ENCODE measurements at regions not wholly inside any gene's neighbourhood (a gene's known extent, or its start where the extent isn't known, plus 50 kb on each side); places are given as distances from the start of the nearest gene placed in this dataset.

GRCh38 chr1:224852901-224853568, 76.4 kb upstream of the DNAH14 start:
- H3K27me3 ChIP-seq (ENCODE audit: insufficient read depth, low read length), result no peaks in the 10 kb centered on the region; the same call in 1 of the 2 replicates
- no peaks in the 10 kb centered on the region for H3F3A ChIP-seq (ENCODE audit: insufficient read depth, low read length)
- H3K9me2 ChIP-seq (ENCODE audit: low read depth, low read length), result no peaks in the 10 kb centered on the region
- no peak overlapping the region for H3K9ac ChIP-seq (ENCODE audit: low read length)
- H3K36me3 ChIP-seq (ENCODE audit: insufficient read depth, low read length), result no peaks in the 10 kb centered on the region
- H3K4me1 ChIP-seq (ENCODE audit: insufficient read depth, low read length, severe bottlenecking), result no peaks in the 10 kb centered on the region
- no peaks in the 10 kb centered on the region for H4K20me1 ChIP-seq (ENCODE audit: insufficient read depth, low read length)
- no peaks in the 10 kb centered on the region for H3K9me3 ChIP-seq (ENCODE audit: low read length)
- peak; percentile 75 for TF ChIP-seq CTCF (IDR thresholded peaks at IDR 0.05; ENCODE audit: low read length)
- no peak for TF ChIP-seq EZH2 (IDR thresholded peaks at IDR 0.05; ENCODE audit: borderline replicate concordance, low read length)
- no peak overlapping the region for H3K27ac ChIP-seq (ENCODE audit: low read depth, low read length, poor library complexity, severe bottlenecking)
- no peaks in the 10 kb centered on the region for H3K79me2 ChIP-seq (ENCODE audit: insufficient read depth, low read length)
- H3K4me3 ChIP-seq (ENCODE audit: low read depth, low read length, poor library complexity, severe bottlenecking), result no peak overlapping the region
- no peak overlapping the region for H2AFZ ChIP-seq (ENCODE audit: low read length)
- no peak overlapping the region for H3K4me2 ChIP-seq (ENCODE audit: low read length)

- no peaks in the 10 kb centered on the region for H3K4me1 ChIP-seq (ENCODE audit: insufficient read depth, low read length, severe bottlenecking)
- H4K20me1 ChIP-seq (ENCODE audit: insufficient read depth, low read length), result no peaks in the 10 kb centered on the region
- TF ChIP-seq EZH2 (IDR thresholded peaks at IDR 0.05; ENCODE audit: borderline replicate concordance, low read length) (no peak), CTCF (IDR thresholded peaks at IDR 0.05; ENCODE audit: low read length) (no peak)
- no peaks in the 10 kb centered on the region for H3F3A ChIP-seq (ENCODE audit: insufficient read depth, low read length)
- H3K27me3 ChIP-seq (ENCODE audit: insufficient read depth, low read length), result no peaks in the 10 kb centered on the region
- H3K9ac ChIP-seq (ENCODE audit: low read length), result no peak overlapping the region
- H3K36me3 ChIP-seq (ENCODE audit: insufficient read depth, low read length), result no peaks in the 10 kb centered on the region
- H3K79me2 ChIP-seq (ENCODE audit: insufficient read depth, low read length), result no peaks in the 10 kb centered on the region
- no peak overlapping the region for H2AFZ ChIP-seq (ENCODE audit: low read length)
- no peak overlapping the region for H3K4me2 ChIP-seq (ENCODE audit: low read length)
- H3K9me2 ChIP-seq (ENCODE audit: low read depth, low read length), result no peaks in the 10 kb centered on the region
- H3K9me3 ChIP-seq (ENCODE audit: low read length), result no peaks in the 10 kb centered on the region
- H3K4me3 ChIP-seq (ENCODE audit: low read depth, low read length, poor library complexity, severe bottlenecking), result no peak overlapping the region
- no peak overlapping the region for H3K27ac ChIP-seq (ENCODE audit: low read depth, low read length, poor library complexity, severe bottlenecking)
Measured at GRCh38 chr1:224856973-224857372, 72.5 kb upstream of the DNAH14 start.

- Histone ChIP-seq H3K36me3 (ENCODE audit: insufficient read depth, low read length) (no peaks in the 10 kb centered on the region), H3K79me2 (ENCODE audit: insufficient read depth, low read length) (no peaks in the 10 kb centered on the region), H3K9me2 (ENCODE audit: low read depth, low read length) (no peaks in the 10 kb centered on the region), H3K4me3 (ENCODE audit: low read depth, low read length, poor library complexity, severe bottlenecking) (no peak overlapping the region), H3K27me3 (ENCODE audit: insufficient read depth, low read length) (no peaks in the 10 kb centered on the region), H3K4me2 (ENCODE audit: low read length) (no peak overlapping the region), H3K9ac (ENCODE audit: low read length) (no peak overlapping the region), H3F3A (ENCODE audit: insufficient read depth, low read length) (no peaks in the 10 kb centered on the region), H2AFZ (ENCODE audit: low read length) (no peak overlapping the region), H3K4me1 (ENCODE audit: insufficient read depth, low read length, severe bottlenecking) (no peaks in the 10 kb centered on the region), H3K27ac (ENCODE audit: low read depth, low read length, poor library complexity, severe bottlenecking) (no peak overlapping the region), H4K20me1 (ENCODE audit: insufficient read depth, low read length) (no peaks in the 10 kb centered on the region), H3K9me3 (ENCODE audit: low read length) (no peaks in the 10 kb centered on the region)
- no peak for TF ChIP-seq EZH2 (IDR thresholded peaks at IDR 0.05; ENCODE audit: borderline replicate concordance, low read length)
- TF ChIP-seq CTCF (IDR thresholded peaks at IDR 0.05; ENCODE audit: low read length), result no peak
Measured at GRCh38 chr1:224859651-224860050, 69.8 kb upstream of the DNAH14 start.

All from OCI-LY1 (cell line).